Keratinocyte (primary cell): ENCODE measurements at regions not wholly inside any gene's neighbourhood (a gene's known extent, or its start where the extent isn't known, plus 50 kb on each side); places are given as distances from the start of the nearest gene placed in this dataset.

ENCODE experiments used
- DNase-seq: peaks from one replicate; pipeline ENCODE4 v3.0.0-alpha.2; 2011; ENCODE audit warnings: low read depth, missing footprints, low spot score
- FAIRE-seq: peaks from 2 replicates; lab custom pipeline; 2011; peaks lifted over from hg19 to GRCh38; lab: Jason Lieb, UNC
- H2AFZ ChIP-seq: 2 replicates; pipeline ENCODE4 v1.6.0; 2012; ENCODE audit warnings: low read length, control low read depth, inconsistent platforms; ENCODE audit not compliant: control insufficient read depth
- H3K27ac ChIP-seq: 2 replicates; pipeline ENCODE4 v1.5.1; 2011; ENCODE audit warnings: low read length; ENCODE audit not compliant: control insufficient read depth, insufficient read depth
- H3K27me3 ChIP-seq: 3 replicates; pipeline ENCODE4 v1.6.0; 2011; ENCODE audit warnings: low read length; ENCODE audit not compliant: control insufficient read depth, insufficient read depth; ENCODE audit errors: extremely low read depth
- H3K36me3 ChIP-seq, 2 experiments: 2 replicates in 1 of 2; 3 replicates in 1 of 2; pipeline ENCODE4 v1.5.1; 2011; ENCODE audit warnings: low read length in 2 of 2, mild to moderate bottlenecking in 1 of 2; ENCODE audit not compliant: control insufficient read depth in 2 of 2, insufficient read depth in 2 of 2; ENCODE audit errors: extremely low read depth in 1 of 2
- H3K4me1 ChIP-seq: 3 replicates; pipeline ENCODE4 v1.5.1; 2011; ENCODE audit warnings: low read length; ENCODE audit not compliant: control insufficient read depth, insufficient read depth; ENCODE audit errors: extremely low read depth
- H3K4me2 ChIP-seq: 3 replicates; pipeline ENCODE4 v1.6.0; 2011; ENCODE audit warnings: low read depth, low read length; ENCODE audit not compliant: control insufficient read depth, insufficient read depth; ENCODE audit errors: extremely low read depth
- H3K4me3 ChIP-seq, 3 experiments: fragments of 200-600 bp in 1 of 3; sonication (generic) in 1 of 3; 2 replicates in 2 of 3; 3 replicates in 1 of 3; pipeline ENCODE4 v1.5.1; 2011 to 2016; ENCODE audit warnings: low read length in 3 of 3, mild to moderate bottlenecking in 3 of 3, control low read depth in 2 of 3, inconsistent platforms in 1 of 3, low read depth in 1 of 3, mixed read lengths in 1 of 3, mixed run types in 1 of 3, moderate library complexity in 1 of 3; ENCODE audit not compliant: control insufficient read depth in 2 of 3, insufficient read depth in 2 of 3; ENCODE audit errors: extremely low read depth in 1 of 3
- H3K79me2 ChIP-seq: 2 replicates; pipeline ENCODE4 v1.6.0; 2012; ENCODE audit warnings: low read length; ENCODE audit not compliant: control insufficient read depth, insufficient read depth
- H3K9ac ChIP-seq: 3 replicates; pipeline ENCODE4 v1.6.0; 2011; ENCODE audit warnings: low read length; ENCODE audit not compliant: control insufficient read depth, insufficient read depth; ENCODE audit errors: extremely low read depth
- H3K9me1 ChIP-seq: 3 replicates; pipeline ENCODE4 v1.6.0; 2011; ENCODE audit warnings: low read length; ENCODE audit not compliant: control insufficient read depth, insufficient read depth; ENCODE audit errors: extremely low read depth
- H3K9me3 ChIP-seq: 2 replicates; pipeline ENCODE4 v1.5.1; 2012; ENCODE audit warnings: low read depth, low read length; ENCODE audit not compliant: control insufficient read depth
- H4K20me1 ChIP-seq: 3 replicates; pipeline ENCODE4 v1.6.0; 2011; ENCODE audit warnings: low read length; ENCODE audit not compliant: control insufficient read depth, insufficient read depth; ENCODE audit errors: extremely low read depth
- EZH2 ChIP-seq: IDR thresholded peaks from one replicate; pipeline ENCODE4 v1.6.1; 2012; ENCODE audit warnings: inconsistent platforms, mild to moderate bottlenecking, low read length, moderate library complexity
- dilution Hi-C: fragments of 300-500 bp; cut with MboI; formaldehyde crosslinking; loops from one replicate; pipeline ENCODE4 v1.7.0; 2020; ENCODE audit warnings: low sequenced_read_pairs; ENCODE audit not compliant: extremely low pct_ligation_motif_present
- TF ChIP-seq, protein P1 (sequence below), 3 experiments: IDR thresholded peaks in 1 of 3; conservative IDR thresholded peaks in 1 of 3; optimal IDR thresholded peaks in 1 of 3; 2 replicates in 2 of 3; 3 replicates in 1 of 3; pipeline versions ENCODE3 to v1.5.1; 2011; ENCODE audit warnings: low read length in 3 of 3, mild to moderate bottlenecking in 3 of 3, moderate library complexity in 2 of 3, control low read depth in 1 of 3, inconsistent platforms in 1 of 3; ENCODE audit not compliant: insufficient read depth in 2 of 3; ENCODE audit errors: extremely low read depth in 1 of 3

DNA sequence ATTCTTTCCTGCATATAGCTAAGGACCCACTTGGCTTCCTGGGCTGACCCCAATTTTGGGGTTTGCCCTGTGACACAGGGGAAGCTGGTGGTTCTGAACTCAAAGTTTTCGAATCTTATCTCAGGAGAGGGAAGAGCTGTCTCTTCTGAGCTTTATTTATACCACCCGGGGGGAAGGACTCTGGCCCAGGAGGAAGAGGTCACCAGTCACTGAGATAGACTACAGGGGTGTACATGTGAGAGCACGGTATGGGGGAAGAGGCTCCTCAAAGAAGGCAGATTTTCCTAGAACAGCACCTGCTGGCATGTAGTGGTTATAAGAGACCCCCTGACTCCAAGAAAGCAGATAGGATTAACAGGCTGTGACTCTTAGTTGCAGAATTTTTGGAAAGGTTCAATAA, 101.8 kb upstream of the ELMO1 start:
- FAIRE-seq, result no peak
- Histone ChIP-seq H3K27me3 (no peaks in the 10 kb centered on the region), H3K9ac (no peak overlapping the region), H3K4me3 (no peak overlapping the region), H3K4me1 (no peaks in the 10 kb centered on the region), H3K4me2 (no peak overlapping the region), H4K20me1 (no peaks in the 10 kb centered on the region), H3K9me3 (no peaks in the 10 kb centered on the region), H2AFZ (no peak overlapping the region), H3K9me1 (no peaks in the 10 kb centered on the region), H3K36me3 (no peaks in the 10 kb centered on the region), H3K79me2 (no peaks in the 10 kb centered on the region), H3K27ac (no peak overlapping the region)
- TF ChIP-seq EZH2, result no peak
- TF ChIP-seq, protein P1, sequence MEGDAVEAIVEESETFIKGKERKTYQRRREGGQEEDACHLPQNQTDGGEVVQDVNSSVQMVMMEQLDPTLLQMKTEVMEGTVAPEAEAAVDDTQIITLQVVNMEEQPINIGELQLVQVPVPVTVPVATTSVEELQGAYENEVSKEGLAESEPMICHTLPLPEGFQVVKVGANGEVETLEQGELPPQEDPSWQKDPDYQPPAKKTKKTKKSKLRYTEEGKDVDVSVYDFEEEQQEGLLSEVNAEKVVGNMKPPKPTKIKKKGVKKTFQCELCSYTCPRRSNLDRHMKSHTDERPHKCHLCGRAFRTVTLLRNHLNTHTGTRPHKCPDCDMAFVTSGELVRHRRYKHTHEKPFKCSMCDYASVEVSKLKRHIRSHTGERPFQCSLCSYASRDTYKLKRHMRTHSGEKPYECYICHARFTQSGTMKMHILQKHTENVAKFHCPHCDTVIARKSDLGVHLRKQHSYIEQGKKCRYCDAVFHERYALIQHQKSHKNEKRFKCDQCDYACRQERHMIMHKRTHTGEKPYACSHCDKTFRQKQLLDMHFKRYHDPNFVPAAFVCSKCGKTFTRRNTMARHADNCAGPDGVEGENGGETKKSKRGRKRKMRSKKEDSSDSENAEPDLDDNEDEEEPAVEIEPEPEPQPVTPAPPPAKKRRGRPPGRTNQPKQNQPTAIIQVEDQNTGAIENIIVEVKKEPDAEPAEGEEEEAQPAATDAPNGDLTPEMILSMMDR (optimal IDR thresholded peaks at IDR 0.05 in 1 of 3, IDR thresholded peaks at IDR 0.05 in 1 of 3, conservative IDR thresholded peaks at IDR 0.05 in 1 of 3; ENCODE audit: extremely low read depth in 1 of 3, insufficient read depth in 2 of 3, low read length in 3 of 3), result no peak
- no peak for DNase-seq
- dilution Hi-C loops, result no loop called here

DNA sequence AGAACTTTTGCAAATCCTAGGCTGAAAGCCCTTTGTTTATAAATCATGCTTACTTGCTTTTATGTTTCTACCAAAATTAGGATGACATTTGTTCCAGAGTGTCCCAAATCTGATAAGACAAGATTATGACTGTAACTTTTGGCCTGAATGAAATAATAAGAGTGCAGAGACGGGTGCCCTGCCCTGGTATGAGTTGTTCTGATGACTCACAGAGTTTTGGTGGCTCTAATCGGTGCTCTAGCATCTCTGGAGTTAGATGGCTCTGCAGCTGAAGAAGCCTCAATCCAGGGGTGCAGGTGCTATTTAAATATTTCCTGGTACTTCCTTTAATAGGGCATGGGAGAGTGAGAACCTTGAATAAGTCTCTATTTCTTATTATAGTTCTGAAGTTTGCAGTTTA, 102.2 kb upstream of the ELMO1 start:
- Histone ChIP-seq H3K36me3 (no peaks in the 10 kb centered on the region), H3K9me1 (no peaks in the 10 kb centered on the region), H3K9ac (no peak overlapping the region), H3K27me3 (no peaks in the 10 kb centered on the region), H2AFZ (no peak overlapping the region), H4K20me1 (no peaks in the 10 kb centered on the region), H3K4me2 (no peak overlapping the region), H3K4me1 (no peaks in the 10 kb centered on the region), H3K79me2 (no peaks in the 10 kb centered on the region), H3K27ac (no peak overlapping the region), H3K4me3 (no peak overlapping the region), H3K9me3 (no peaks in the 10 kb centered on the region)
- dilution Hi-C loops, result no loop called here
- TF ChIP-seq, protein P1 (optimal IDR thresholded peaks at IDR 0.05 in 1 of 3, IDR thresholded peaks at IDR 0.05 in 1 of 3, conservative IDR thresholded peaks at IDR 0.05 in 1 of 3; ENCODE audit: extremely low read depth in 1 of 3, insufficient read depth in 2 of 3, low read length in 3 of 3), result no peak
- TF ChIP-seq EZH2, result no peak
- FAIRE-seq (no peak), DNase-seq (no peak)
